OCI-LY1 (cell line): ENCODE measurements at regions not wholly inside any gene's neighbourhood (a gene's known extent, or its start where the extent isn't known, plus 50 kb on each side); places are given as distances from the start of the nearest gene placed in this dataset.

Experiments
- H2AFZ ChIP-seq: fragments of 200-600 bp; sonication (generic), shearing (Covaris generic); 2 replicates; pipeline ENCODE4 v1.6.0; 2014; ENCODE audit warnings: antibody characterized with exemption, mild to moderate bottlenecking, low read length
- H3F3A ChIP-seq: fragments of 200-600 bp; sonication (generic), shearing (Covaris generic); 2 replicates; pipeline ENCODE4 v1.6.0; 2014; ENCODE audit warnings: mild to moderate bottlenecking, antibody characterized with exemption, low read length, moderate library complexity; ENCODE audit not compliant: insufficient read depth
- H3K27ac ChIP-seq: fragments of 200-600 bp; sonication (generic); 2 replicates; pipeline ENCODE4 v1.5.1; 2014; ENCODE audit warnings: low read length, mixed run types, mild to moderate bottlenecking, low read depth; ENCODE audit not compliant: poor library complexity, severe bottlenecking
- H3K27me3 ChIP-seq: fragments of 200-600 bp; sonication (generic); 2 replicates; pipeline ENCODE4 v1.6.0; 2014; ENCODE audit warnings: antibody characterized with exemption, mild to moderate bottlenecking, low read length, moderate library complexity; ENCODE audit not compliant: insufficient read depth
- H3K36me3 ChIP-seq: fragments of 200-600 bp; sonication (generic); 2 replicates; pipeline ENCODE4 v1.6.1; 2014; ENCODE audit warnings: mild to moderate bottlenecking, antibody characterized with exemption, low read length, moderate library complexity, mixed read lengths; ENCODE audit not compliant: insufficient read depth
- H3K4me1 ChIP-seq: fragments of 200-600 bp; sonication (generic); 2 replicates; pipeline ENCODE4 v1.5.1; 2014; ENCODE audit warnings: mild to moderate bottlenecking, low read length, moderate library complexity; ENCODE audit not compliant: insufficient read depth, severe bottlenecking
- H3K4me2 ChIP-seq: fragments of 200-600 bp; sonication (generic), shearing (Covaris generic); 2 replicates; pipeline ENCODE4 v1.6.1; 2014; ENCODE audit warnings: low read length
- H3K4me3 ChIP-seq: fragments of 200-600 bp; sonication (generic); 2 replicates; pipeline ENCODE4 v1.5.1; 2014; ENCODE audit warnings: low read length, low read depth, mild to moderate bottlenecking, mixed read lengths; ENCODE audit not compliant: poor library complexity, severe bottlenecking
- H3K79me2 ChIP-seq: fragments of 200-600 bp; shearing (Covaris generic); 2 replicates; pipeline ENCODE4 v1.6.1; 2016; ENCODE audit warnings: mixed run types, low read length, mixed read lengths; ENCODE audit not compliant: insufficient read depth
- H3K9ac ChIP-seq: fragments of 200-600 bp; sonication (generic), shearing (Covaris generic); 2 replicates; pipeline ENCODE4 v1.6.1; 2014; ENCODE audit warnings: mild to moderate bottlenecking, low read length, mixed read lengths
- H3K9me2 ChIP-seq: fragments of 200-600 bp; sonication (generic), shearing (Covaris generic); 2 replicates; pipeline ENCODE4 v1.6.1; 2014; ENCODE audit warnings: low read depth, mild to moderate bottlenecking, low read length, mixed read lengths
- H3K9me3 ChIP-seq: fragments of 200-600 bp; shearing (Covaris generic); 2 replicates; pipeline ENCODE4 v1.6.1; 2014; ENCODE audit warnings: low read length, mixed read lengths
- H4K20me1 ChIP-seq: fragments of 200-600 bp; sonication (generic), shearing (Covaris generic); 2 replicates; pipeline ENCODE4 v1.6.0; 2016; ENCODE audit warnings: mild to moderate bottlenecking, low read length; ENCODE audit not compliant: insufficient read depth
- CTCF ChIP-seq: fragments of 200-600 bp; sonication (generic), shearing (Covaris generic); IDR thresholded peaks from 2 replicates; pipeline ENCODE4 v1.5.1; 2017; ENCODE audit warnings: mild to moderate bottlenecking, antibody characterized with exemption, low read length, moderate library complexity, mixed read lengths
- EZH2 ChIP-seq: fragments of 200-600 bp; sonication (generic), shearing (Covaris generic); IDR thresholded peaks from 2 replicates; pipeline ENCODE4 v1.8.0; 2017; ENCODE audit warnings: borderline replicate concordance, mixed run types, mild to moderate bottlenecking, antibody characterized with exemption, low read length, moderate library complexity, mixed read lengths

DNA sequence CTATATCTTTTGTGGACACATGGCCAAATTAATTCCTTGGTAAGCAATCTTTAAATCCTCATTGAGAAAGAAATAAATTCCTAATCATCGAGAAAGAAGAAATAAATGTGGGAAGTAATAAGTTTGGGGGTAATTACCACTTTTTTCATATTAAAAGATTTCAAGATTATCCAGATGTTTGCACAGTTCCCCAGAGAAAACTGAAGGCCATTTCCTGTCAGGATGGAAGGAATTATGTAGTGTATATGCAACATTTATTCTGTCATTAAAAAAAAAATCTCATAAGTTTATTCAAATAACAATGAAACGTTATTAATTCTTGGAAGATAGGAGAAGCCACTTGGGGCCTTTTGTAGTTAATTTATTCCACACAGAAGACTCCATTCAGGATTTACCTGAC, 385.6 kb upstream of the NR3C2 start:
- no peaks in the 10 kb centered on the region for H3K27me3 ChIP-seq
- H2AFZ ChIP-seq, result no peak overlapping the region
- no peak overlapping the region for H3K4me2 ChIP-seq
- no peak overlapping the region for H3K27ac ChIP-seq
- H3F3A ChIP-seq, result no peaks in the 10 kb centered on the region
- no peaks in the 10 kb centered on the region for H3K9me2 ChIP-seq
- H3K36me3 ChIP-seq, result no peaks in the 10 kb centered on the region
- H3K4me1 ChIP-seq, result no peaks in the 10 kb centered on the region
- H3K4me3 ChIP-seq, result no peak overlapping the region
- no peaks in the 10 kb centered on the region for H4K20me1 ChIP-seq
- H3K79me2 ChIP-seq, result no peaks in the 10 kb centered on the region
- no peak overlapping the region for H3K9ac ChIP-seq
- no peak for TF ChIP-seq EZH2
- no peak for TF ChIP-seq CTCF
- H3K9me3 ChIP-seq, result no peaks in the 10 kb centered on the region

DNA sequence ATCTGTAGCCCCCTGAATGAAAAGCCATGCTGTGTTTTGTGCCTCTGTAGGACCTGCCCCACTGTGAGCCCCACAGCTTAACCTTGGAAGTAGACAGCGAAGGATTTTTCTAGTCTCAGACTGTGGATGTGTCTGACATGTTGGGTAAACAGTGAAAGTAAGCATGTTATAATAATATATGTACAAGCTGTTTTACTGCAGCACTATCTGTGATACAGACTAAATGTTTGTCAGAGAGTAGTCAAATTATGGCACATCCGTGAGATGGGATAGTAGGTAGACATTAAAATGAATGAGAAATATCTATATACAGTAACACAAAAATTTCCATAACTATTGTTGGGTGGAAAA, 381.2 kb upstream of the NR3C2 start:
- no peaks in the 10 kb centered on the region for H3K9me2 ChIP-seq
- no peaks in the 10 kb centered on the region for H3K36me3 ChIP-seq
- no peaks in the 10 kb centered on the region for H4K20me1 ChIP-seq
- no peak overlapping the region for H3K27ac ChIP-seq
- H2AFZ ChIP-seq, result no peak overlapping the region
- H3K79me2 ChIP-seq, result no peaks in the 10 kb centered on the region
- no peaks in the 10 kb centered on the region for H3F3A ChIP-seq
- H3K4me3 ChIP-seq, result no peak overlapping the region
- no peaks in the 10 kb centered on the region for H3K9me3 ChIP-seq
- H3K27me3 ChIP-seq, result no peaks in the 10 kb centered on the region
- H3K4me2 ChIP-seq, result no peak overlapping the region
- H3K4me1 ChIP-seq, result no peaks in the 10 kb centered on the region
- no peak for TF ChIP-seq CTCF
- TF ChIP-seq EZH2, result no peak
- H3K9ac ChIP-seq, result no peak overlapping the region

DNA sequence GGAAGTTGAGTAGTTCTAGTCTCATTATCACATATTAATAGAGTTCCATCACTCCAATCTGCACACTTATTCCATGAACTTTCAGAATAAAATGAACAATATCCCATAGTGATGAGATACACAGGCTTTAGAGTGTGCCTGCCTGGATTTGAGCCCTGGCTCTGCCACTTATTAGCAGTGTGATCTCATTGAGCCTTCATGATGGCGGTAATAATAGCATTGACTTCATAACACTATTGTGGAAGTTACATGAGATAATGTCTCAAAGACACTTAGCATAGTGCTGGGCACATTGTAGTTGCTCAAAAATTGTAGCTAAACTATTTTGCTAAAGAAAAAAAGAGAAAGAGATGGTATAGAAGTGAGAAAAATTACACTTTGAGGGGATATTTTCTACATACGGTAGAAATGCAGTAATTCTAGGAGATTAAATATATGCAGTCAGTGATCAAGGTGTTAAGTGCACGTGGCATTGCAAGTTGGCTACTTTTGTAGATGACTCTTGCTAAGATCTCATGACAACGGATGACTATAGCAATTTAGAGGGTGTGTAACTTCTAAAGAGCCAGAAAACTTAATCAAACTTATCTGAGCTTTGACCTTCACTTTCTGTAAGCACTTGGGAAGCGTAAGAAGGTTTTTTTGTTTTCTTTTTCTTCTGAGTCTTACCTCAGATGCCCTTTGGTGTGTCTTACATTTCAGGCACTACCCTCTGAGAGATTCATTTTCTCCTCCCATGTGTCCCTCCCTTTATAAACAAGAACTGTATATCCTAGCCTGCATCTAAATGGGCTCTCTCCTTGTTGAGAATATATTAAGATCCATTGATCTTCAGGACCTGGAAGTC, 380.6 kb upstream of the NR3C2 start:
- no peaks in the 10 kb centered on the region for H3K9me2 ChIP-seq
- no peak overlapping the region for H2AFZ ChIP-seq
- no peaks in the 10 kb centered on the region for H3K4me1 ChIP-seq
- no peak overlapping the region for H3K4me2 ChIP-seq
- H3K9me3 ChIP-seq, result no peaks in the 10 kb centered on the region
- no peaks in the 10 kb centered on the region for H3F3A ChIP-seq
- no peak for TF ChIP-seq EZH2
- no peak for TF ChIP-seq CTCF
- no peak overlapping the region for H3K9ac ChIP-seq
- H3K4me3 ChIP-seq, result no peak overlapping the region
- H3K79me2 ChIP-seq, result no peaks in the 10 kb centered on the region
- no peak overlapping the region for H3K27ac ChIP-seq
- H3K27me3 ChIP-seq, result no peaks in the 10 kb centered on the region
- no peaks in the 10 kb centered on the region for H4K20me1 ChIP-seq
- H3K36me3 ChIP-seq, result no peaks in the 10 kb centered on the region
